Endodermal cell (in vitro differentiated cells): ENCODE measurements at regions not wholly inside any gene's neighbourhood (a gene's known extent, or its start where the extent isn't known, plus 50 kb on each side); places are given as distances from the start of the nearest gene placed in this dataset.

Experiments
- DNase-seq: peaks from one replicate; pipeline ENCODE4 v3.0.0-alpha.2; 2017
- H3K27ac ChIP-seq: 2 replicates; pipeline ENCODE4 v1.5.1; 2013; ENCODE audit warnings: mild to moderate bottlenecking, low read depth, low read length, moderate library complexity
- H3K27me3 ChIP-seq: 2 replicates; pipeline ENCODE4 v1.6.1; 2013; ENCODE audit warnings: mild to moderate bottlenecking, low read length, moderate library complexity; ENCODE audit not compliant: insufficient read depth, control insufficient read depth, poor library complexity, severe bottlenecking
- H3K36me3 ChIP-seq: 2 replicates; pipeline ENCODE4 v1.7.0; 2013; ENCODE audit warnings: mild to moderate bottlenecking, low read length, moderate library complexity; ENCODE audit not compliant: control insufficient read depth, insufficient read depth
- H3K4me1 ChIP-seq: one replicate; pipeline ENCODE4 v1.7.0; 2013; ENCODE audit warnings: low read length; ENCODE audit not compliant: control insufficient read depth, insufficient read depth
- H3K4me3 ChIP-seq: 2 replicates; pipeline ENCODE4 v1.5.1; 2013; ENCODE audit warnings: mild to moderate bottlenecking, low read length, moderate library complexity
- H3K9ac ChIP-seq: 2 replicates; pipeline ENCODE4 v1.6.1; 2013; ENCODE audit warnings: mild to moderate bottlenecking, low read length, moderate library complexity; ENCODE audit not compliant: poor library complexity, severe bottlenecking; ENCODE audit errors: extremely low read depth
- H3K9me3 ChIP-seq: 2 replicates; pipeline ENCODE4 v1.6.1; 2013; ENCODE audit warnings: mild to moderate bottlenecking, low read length, moderate library complexity; ENCODE audit not compliant: control insufficient read depth
- H3K27ac Mint-ChIP-seq: 2 replicates; pipeline ENCODE4 v1.8.0; 2020; ENCODE audit warnings: mixed read lengths
- H3K27me3 Mint-ChIP-seq: 2 replicates; pipeline ENCODE4 v1.8.0; 2021; ENCODE audit warnings: mild to moderate bottlenecking, mixed read lengths; ENCODE audit not compliant: insufficient read depth
- H3K36me3 Mint-ChIP-seq: 2 replicates; pipeline ENCODE4 v1.8.0; 2020; ENCODE audit warnings: low read depth, mixed read lengths
- H3K4me1 Mint-ChIP-seq: 2 replicates; pipeline ENCODE4 v1.8.0; 2020; ENCODE audit warnings: mixed read lengths
- H3K4me3 Mint-ChIP-seq: 2 replicates; pipeline ENCODE4 v1.8.0; 2020; ENCODE audit warnings: mild to moderate bottlenecking, moderate library complexity, mixed read lengths
- H3K9me3 Mint-ChIP-seq: 2 replicates; pipeline ENCODE4 v1.8.0; 2020; ENCODE audit warnings: mild to moderate bottlenecking, mixed read lengths
- WGBS, 2 experiments: methylation state at CpG; one replicate each; pipeline versions ENCODE4 v1.1.5 to v1.1.7; 2013; ENCODE audit warnings: missing lambda C conversion rate in 2 of 2, mixed read lengths in 1 of 2; ENCODE audit not compliant: insufficient coverage in 1 of 2, insufficient read length in 1 of 2; 5-methylcytosine and 5-hydroxymethylcytosine counted together
- TF ChIP-seq, protein P1 (sequence below): fragments of 200-600 bp; sonication (generic); conservative IDR thresholded peaks from 2 replicates; pipeline ENCODE4 v1.5.0; 2021; ENCODE audit warnings: antibody characterized with exemption, mild to moderate bottlenecking

- Mint-ChIP-seq H3K36me3 (no peaks in the 10 kb centered on the region), H3K4me1 (peaks cover 4% of the 10 kb centered on the region), H3K27me3 (no peaks in the 10 kb centered on the region), H3K4me3 (no peak overlapping the region), H3K27ac (no peak overlapping the region), H3K9me3 (no peaks in the 10 kb centered on the region)
- Histone ChIP-seq H3K9me3 (no peaks in the 10 kb centered on the region), H3K9ac (no peak overlapping the region), H3K4me1 (no peaks in the 10 kb centered on the region), H3K4me3 (no peak overlapping the region), H3K27ac (no peak overlapping the region), H3K27me3 (no peaks in the 10 kb centered on the region), H3K36me3 (no peaks in the 10 kb centered on the region)
- WGBS, 2 experiments: 98% methylated on average over 4 of the region's 4 CpGs; no CpG with 5 or more reads in 1 of the 2 experiments
- no peak for DNase-seq
- TF ChIP-seq, protein P1, sequence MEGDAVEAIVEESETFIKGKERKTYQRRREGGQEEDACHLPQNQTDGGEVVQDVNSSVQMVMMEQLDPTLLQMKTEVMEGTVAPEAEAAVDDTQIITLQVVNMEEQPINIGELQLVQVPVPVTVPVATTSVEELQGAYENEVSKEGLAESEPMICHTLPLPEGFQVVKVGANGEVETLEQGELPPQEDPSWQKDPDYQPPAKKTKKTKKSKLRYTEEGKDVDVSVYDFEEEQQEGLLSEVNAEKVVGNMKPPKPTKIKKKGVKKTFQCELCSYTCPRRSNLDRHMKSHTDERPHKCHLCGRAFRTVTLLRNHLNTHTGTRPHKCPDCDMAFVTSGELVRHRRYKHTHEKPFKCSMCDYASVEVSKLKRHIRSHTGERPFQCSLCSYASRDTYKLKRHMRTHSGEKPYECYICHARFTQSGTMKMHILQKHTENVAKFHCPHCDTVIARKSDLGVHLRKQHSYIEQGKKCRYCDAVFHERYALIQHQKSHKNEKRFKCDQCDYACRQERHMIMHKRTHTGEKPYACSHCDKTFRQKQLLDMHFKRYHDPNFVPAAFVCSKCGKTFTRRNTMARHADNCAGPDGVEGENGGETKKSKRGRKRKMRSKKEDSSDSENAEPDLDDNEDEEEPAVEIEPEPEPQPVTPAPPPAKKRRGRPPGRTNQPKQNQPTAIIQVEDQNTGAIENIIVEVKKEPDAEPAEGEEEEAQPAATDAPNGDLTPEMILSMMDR: no peak
These were observed 109.0 kb upstream of the ACSL4 start for GRCh38 chrX:109841869-109842579.

GRCh38 chrX:109842611-109843010 is 109.6 kb upstream of the ACSL4 start:
- Histone ChIP-seq H3K9ac (no peak overlapping the region), H3K9me3 (no peaks in the 10 kb centered on the region), H3K36me3 (no peaks in the 10 kb centered on the region), H3K4me3 (no peak overlapping the region), H3K4me1 (no peaks in the 10 kb centered on the region), H3K27me3 (no peaks in the 10 kb centered on the region), H3K27ac (no peak overlapping the region)
- peaks cover 9% of the 10 kb centered on the region for H3K4me1 Mint-ChIP-seq
- H3K27me3 Mint-ChIP-seq: no peaks in the 10 kb centered on the region
- no peak for DNase-seq
- H3K9me3 Mint-ChIP-seq: no peaks in the 10 kb centered on the region
- H3K27ac Mint-ChIP-seq: no peak overlapping the region
- H3K36me3 Mint-ChIP-seq: no peaks in the 10 kb centered on the region
- H3K4me3 Mint-ChIP-seq: no peak overlapping the region
- TF ChIP-seq, protein P1: no peak
- WGBS, 2 experiments: 77 to 92% methylated on average over 2 to 6 of the region's 6 CpGs

DNA sequence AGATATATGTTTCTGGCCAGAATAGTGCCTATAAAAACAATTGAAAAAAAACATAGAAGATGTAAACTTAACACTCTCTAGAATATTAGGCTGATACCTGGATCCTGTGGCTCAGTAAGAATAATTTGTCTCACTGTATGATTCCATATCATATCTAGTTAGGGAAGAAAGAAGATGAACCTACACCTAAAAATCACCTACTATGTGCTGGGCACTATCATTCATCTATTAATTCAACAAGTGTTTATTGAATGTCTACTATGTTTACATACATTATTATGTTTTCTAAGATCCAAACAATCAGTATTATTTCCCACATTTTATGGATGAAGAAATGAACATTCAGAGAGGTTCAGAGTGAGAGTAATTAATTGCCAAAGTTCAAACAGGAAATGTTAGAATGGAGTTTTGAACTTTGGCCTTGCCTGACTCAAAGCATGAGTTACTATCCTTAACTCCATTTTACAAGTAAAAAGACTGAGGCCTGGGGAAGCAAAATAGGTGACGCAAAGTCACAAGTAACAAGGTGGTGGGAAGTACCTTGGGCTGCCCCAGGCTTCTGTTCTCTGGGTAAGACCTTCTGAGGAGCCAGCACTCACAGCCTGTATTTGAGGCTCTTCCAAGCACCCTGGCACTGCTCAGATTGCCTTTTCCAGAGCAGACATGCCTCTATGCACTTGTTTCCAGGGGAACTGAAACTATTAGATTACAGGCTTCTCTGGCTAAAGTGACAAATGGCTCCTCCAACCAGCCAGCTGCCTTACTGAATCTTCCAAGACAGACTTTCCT is 111.1 kb upstream of the ACSL4 start:
- H3K36me3 ChIP-seq: no peaks in the 10 kb centered on the region
- no peaks in the 10 kb centered on the region for H3K36me3 Mint-ChIP-seq
- H3K27me3 ChIP-seq: no peaks in the 10 kb centered on the region
- peaks cover 14% of the 10 kb centered on the region for H3K4me1 Mint-ChIP-seq
- no peak overlapping the region for H3K27ac Mint-ChIP-seq
- no peak overlapping the region for H3K27ac ChIP-seq
- WGBS, 2 experiments: 83 to 88% methylated on average over 1 of the region's 1 CpG
- H3K4me1 ChIP-seq: no peaks in the 10 kb centered on the region
- H3K9me3 Mint-ChIP-seq: no peaks in the 10 kb centered on the region
- DNase-seq: no peak
- H3K9ac ChIP-seq: no peak overlapping the region
- H3K9me3 ChIP-seq: no peaks in the 10 kb centered on the region
- H3K27me3 Mint-ChIP-seq: no peaks in the 10 kb centered on the region
- no peak overlapping the region for H3K4me3 ChIP-seq
- TF ChIP-seq, protein P1: no peak
- no peak overlapping the region for H3K4me3 Mint-ChIP-seq
